A673 (cell line): ENCODE measurements at regions not wholly inside any gene's neighbourhood (a gene's known extent, or its start where the extent isn't known, plus 50 kb on each side); places are given as distances from the start of the nearest gene placed in this dataset.

ENCODE experiments used
- BruUV-seq: library from RNA; stranded (reverse); fragments of 400-500 nt; replicated peaks from 2 replicates; lab custom pipeline; 2021; lab: Mats Ljungman, UMichigan
- CTCF ChIA-PET: fragments of 300-600 bp; sonication (Branson Sonifier 250); formaldehyde crosslinking; loops from one replicate; lab custom pipeline; 2022; ENCODE audit warnings: antibody characterized with exemption; lab: Charles Lee
- POLR2A ChIA-PET: fragments of 300-600 bp; sonication (Branson Sonifier 250); formaldehyde crosslinking; loops from one replicate; lab custom pipeline; 2022; ENCODE audit warnings: antibody characterized with exemption; ENCODE audit not compliant: low non-redundant PET; lab: Charles Lee
- DNase-seq: peaks from one replicate; pipeline ENCODE4 v3.0.0-alpha.2; 2015; ENCODE audit warnings: low spot score
- H3K27ac ChIP-seq: fragments of 200-600 bp; sonication (generic); 2 replicates; pipeline ENCODE4 v1.5.1; 2016; ENCODE audit warnings: mixed run types, low read depth, mild to moderate bottlenecking, mixed read lengths, antibody characterized with exemption, low read length; ENCODE audit not compliant: poor library complexity, severe bottlenecking
- H3K27me3 ChIP-seq: fragments of 200-600 bp; sonication (generic); replicated peaks from 2 replicates; pipeline ENCODE4 v1.6.1; 2017; ENCODE audit warnings: mixed run types, low read depth, mild to moderate bottlenecking, mixed read lengths, antibody characterized with exemption, low read length; ENCODE audit not compliant: insufficient read depth, poor library complexity
- H3K36me3 ChIP-seq: fragments of 200-600 bp; sonication (generic); 2 replicates; pipeline ENCODE4 v1.6.1; 2016; ENCODE audit warnings: mixed run types, mild to moderate bottlenecking, mixed read lengths, antibody characterized with exemption, low read length; ENCODE audit not compliant: insufficient read depth, poor library complexity, severe bottlenecking
- H3K4me1 ChIP-seq: fragments of 200-600 bp; sonication (generic); 2 replicates; pipeline ENCODE4 v1.6.1; 2017; ENCODE audit warnings: mixed run types, mild to moderate bottlenecking, mixed read lengths, antibody characterized with exemption, low read length; ENCODE audit not compliant: insufficient read depth, poor library complexity, severe bottlenecking
- H3K4me3 ChIP-seq: fragments of 200-600 bp; sonication (generic); 2 replicates; pipeline ENCODE4 v1.5.1; 2016; ENCODE audit warnings: low read depth, mixed run types, mild to moderate bottlenecking, mixed read lengths, low read length; ENCODE audit not compliant: poor library complexity, severe bottlenecking
- H3K9me3 ChIP-seq: fragments of 200-600 bp; sonication (generic); 2 replicates; pipeline ENCODE4 v1.6.1; 2016; ENCODE audit warnings: mixed run types, low read depth, mild to moderate bottlenecking, mixed read lengths, antibody characterized with exemption, low read length; ENCODE audit not compliant: poor library complexity, severe bottlenecking
- EZH2 ChIP-seq: fragments of 200-600 bp; sonication (generic); IDR thresholded peaks from 2 replicates; pipeline ENCODE4 v1.6.1; 2017; ENCODE audit warnings: borderline replicate concordance, low read depth, mild to moderate bottlenecking, mixed read lengths, antibody characterized with exemption, low read length; ENCODE audit not compliant: poor library complexity, severe bottlenecking
- intact Hi-C: fragments of 100-400 bp; cut with micrococcal nuclease; formaldehyde crosslinking; loops from one replicate; pipeline ENCODE4 v1.10.0; 2022; ENCODE audit not compliant: unreplicated experiment
- TF ChIP-seq, protein P1 (sequence below): fragments of 300-800, 200-600 bp; sonication (generic); conservative IDR thresholded peaks from 2 replicates; pipeline ENCODE4 v1.5.1; 2017; ENCODE audit warnings: low read depth, mild to moderate bottlenecking, antibody characterized with exemption, low read length, moderate library complexity, mixed read lengths

DNA sequence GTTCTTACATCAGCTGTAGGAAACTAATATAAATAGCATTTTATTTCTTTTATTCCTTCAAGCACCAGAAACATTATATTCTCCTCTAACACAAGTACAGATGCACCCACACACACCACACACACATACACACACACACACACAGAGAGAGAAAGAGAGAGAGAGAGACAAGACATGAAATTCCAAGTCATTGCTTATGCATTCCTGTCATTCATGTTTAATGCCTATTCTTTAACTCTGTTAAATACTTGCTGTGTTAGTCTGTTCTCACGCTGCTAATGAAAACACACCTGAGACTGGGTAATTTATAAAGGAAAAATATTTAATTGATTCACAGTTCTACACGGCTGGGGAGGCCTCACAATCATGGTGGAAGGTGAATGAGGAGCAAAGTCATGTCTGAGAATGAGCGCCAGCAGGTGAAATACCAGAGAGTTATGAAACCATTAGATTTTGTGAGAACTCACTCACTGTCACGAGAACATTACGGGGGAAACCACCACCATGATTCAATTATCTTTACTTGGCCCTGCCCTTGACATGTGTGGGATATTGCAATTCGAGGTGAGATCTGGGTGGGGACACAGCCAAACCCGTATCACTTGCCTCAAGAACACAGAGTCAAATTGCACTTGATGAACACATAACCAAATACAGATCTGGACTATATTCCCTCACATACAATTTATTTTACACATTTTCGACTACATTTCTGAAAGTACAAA lies 1058.1 kb upstream of the TMPRSS15 start:
- CTCF ChIA-PET = no interaction called here
- no peak for DNase-seq
- Histone ChIP-seq H3K4me3 (no peak overlapping the region), H3K27ac (no peak overlapping the region), H3K27me3 (no peaks in the 10 kb centered on the region), H3K9me3 (peaks cover 7% of the 10 kb centered on the region), H3K4me1 (no peaks in the 10 kb centered on the region), H3K36me3 (no peaks in the 10 kb centered on the region)
- intact Hi-C loops = no loop called here
- TF ChIP-seq, protein P1, sequence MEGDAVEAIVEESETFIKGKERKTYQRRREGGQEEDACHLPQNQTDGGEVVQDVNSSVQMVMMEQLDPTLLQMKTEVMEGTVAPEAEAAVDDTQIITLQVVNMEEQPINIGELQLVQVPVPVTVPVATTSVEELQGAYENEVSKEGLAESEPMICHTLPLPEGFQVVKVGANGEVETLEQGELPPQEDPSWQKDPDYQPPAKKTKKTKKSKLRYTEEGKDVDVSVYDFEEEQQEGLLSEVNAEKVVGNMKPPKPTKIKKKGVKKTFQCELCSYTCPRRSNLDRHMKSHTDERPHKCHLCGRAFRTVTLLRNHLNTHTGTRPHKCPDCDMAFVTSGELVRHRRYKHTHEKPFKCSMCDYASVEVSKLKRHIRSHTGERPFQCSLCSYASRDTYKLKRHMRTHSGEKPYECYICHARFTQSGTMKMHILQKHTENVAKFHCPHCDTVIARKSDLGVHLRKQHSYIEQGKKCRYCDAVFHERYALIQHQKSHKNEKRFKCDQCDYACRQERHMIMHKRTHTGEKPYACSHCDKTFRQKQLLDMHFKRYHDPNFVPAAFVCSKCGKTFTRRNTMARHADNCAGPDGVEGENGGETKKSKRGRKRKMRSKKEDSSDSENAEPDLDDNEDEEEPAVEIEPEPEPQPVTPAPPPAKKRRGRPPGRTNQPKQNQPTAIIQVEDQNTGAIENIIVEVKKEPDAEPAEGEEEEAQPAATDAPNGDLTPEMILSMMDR = no peak
- TF ChIP-seq EZH2 = no peak
- BruUV-seq = no TSS peak
- POLR2A ChIA-PET = no interaction called here

DNA sequence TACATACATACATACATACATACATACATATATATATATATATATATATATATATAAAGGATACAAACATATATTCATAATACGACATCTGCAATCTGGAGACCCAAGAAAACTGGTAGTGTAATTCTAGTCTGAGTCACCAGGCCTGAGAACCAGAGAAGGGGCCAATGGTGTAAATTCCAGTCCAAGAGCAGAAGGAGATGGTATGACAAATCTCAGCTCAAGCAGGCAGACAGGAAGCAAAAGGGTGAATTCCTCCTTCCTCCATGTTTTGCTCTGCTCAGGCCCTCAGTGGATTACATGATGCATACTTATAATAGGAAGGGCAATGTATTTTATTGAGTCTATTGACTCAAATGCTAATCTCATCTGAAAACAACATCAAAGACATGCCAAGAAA lies 1060.4 kb upstream of the TMPRSS15 start:
- intact Hi-C loops = no loop called here
- TF ChIP-seq EZH2 = no peak
- TF ChIP-seq, protein P1 = no peak
- no peaks in the 10 kb centered on the region for H3K4me1 ChIP-seq
- H3K27me3 ChIP-seq = no peaks in the 10 kb centered on the region
- ChIA-PET CTCF (no interaction called here), POLR2A (no interaction called here)
- no peak overlapping the region for H3K4me3 ChIP-seq
- DNase-seq = no peak
- no peak overlapping the region for H3K27ac ChIP-seq
- H3K9me3 ChIP-seq = peaks cover 9% of the 10 kb centered on the region
- BruUV-seq = no TSS peak
- no peaks in the 10 kb centered on the region for H3K36me3 ChIP-seq

DNA sequence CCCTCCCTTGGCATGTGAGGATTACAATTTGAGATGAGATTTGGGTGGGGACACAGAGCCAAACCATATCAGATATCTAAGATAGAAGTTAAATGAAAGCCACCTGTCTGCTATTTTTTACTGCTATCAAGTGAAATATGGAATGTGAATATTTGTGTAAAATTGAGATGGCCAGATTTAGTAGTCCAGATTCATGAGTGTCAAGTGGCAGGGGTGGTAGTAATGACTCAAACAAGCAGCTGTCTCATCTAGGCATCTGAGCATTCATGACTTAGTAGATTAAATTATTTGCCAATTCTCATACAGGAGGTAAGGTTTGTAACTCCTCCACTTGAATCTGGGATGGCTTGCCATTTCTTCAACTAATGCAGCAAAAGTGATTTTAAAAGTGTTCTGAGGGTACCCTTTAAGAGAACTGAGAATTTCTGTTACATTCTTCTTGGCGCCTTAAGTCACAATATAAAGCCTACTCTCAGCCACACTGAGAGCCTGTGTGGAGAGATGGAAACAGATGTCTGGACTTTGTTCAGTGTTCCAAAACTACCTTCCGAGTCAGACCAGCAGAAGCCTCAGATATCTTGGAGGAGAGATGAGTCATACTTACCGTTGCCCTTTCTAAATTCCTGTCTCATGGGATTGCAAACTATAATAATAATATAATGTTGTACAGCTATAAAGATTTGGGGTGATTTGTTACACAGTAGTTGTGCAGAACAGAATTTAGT lies 1065.6 kb upstream of the TMPRSS15 start:
- ChIA-PET POLR2A (no interaction called here), CTCF (no interaction called here)

More for the DNA sequence above, 1065.6 kb upstream of the TMPRSS15 start:
- peaks cover 30% of the 10 kb centered on the region for H3K9me3 ChIP-seq
- no peak for DNase-seq
- no peaks in the 10 kb centered on the region for H3K27me3 ChIP-seq
- no TSS peak for BruUV-seq
- intact Hi-C loops = no loop called here
- H3K36me3 ChIP-seq = no peaks in the 10 kb centered on the region
- H3K4me1 ChIP-seq = no peaks in the 10 kb centered on the region
- no peak overlapping the region for H3K4me3 ChIP-seq
- no peak for TF ChIP-seq EZH2
- TF ChIP-seq, protein P1 = no peak
- no peak overlapping the region for H3K27ac ChIP-seq
